Stimulated activated memory B cell treated with anti-CD40 and anti-IgM and Interleukin-4, amounts not matched to agents 10 μg/mL and 1 μg/mL and 100 μg/mL, for 72 hours (primary cell): ENCODE measurements at regions not wholly inside any gene's neighbourhood (a gene's known extent, or its start where the extent isn't known, plus 50 kb on each side); places are given as distances from the start of the nearest gene placed in this dataset.
"Not testable (repeated sequence)": the region's sequence is repeated elsewhere in the genome, so short reads cannot be mapped to it uniquely, and the experiment has no call there.

Experiments
- ATAC-seq: fragments of 150-1000 bp; cut with Tn5 transposase; 2 replicates; pipeline ENCODE4 v1.10.0; 2021
- H3K27ac Mint-ChIP-seq: one replicate; pipeline ENCODE4 v1.8.0; 2022; ENCODE audit warnings: mild to moderate bottlenecking, mixed read lengths
- H3K27me3 Mint-ChIP-seq: one replicate; pipeline ENCODE4 v1.8.0; 2022; ENCODE audit warnings: mixed read lengths
- H3K36me3 Mint-ChIP-seq: one replicate; pipeline ENCODE4 v1.8.0; 2022; ENCODE audit warnings: mixed read lengths
- H3K4me1 Mint-ChIP-seq: one replicate; pipeline ENCODE4 v1.8.0; 2022; ENCODE audit warnings: mixed read lengths
- H3K4me3 Mint-ChIP-seq: one replicate; pipeline ENCODE4 v1.8.0; 2022; ENCODE audit warnings: mild to moderate bottlenecking, moderate library complexity, mixed read lengths
- H3K9me3 Mint-ChIP-seq: one replicate; pipeline ENCODE4 v1.8.0; 2022; ENCODE audit warnings: mixed read lengths

- H3K4me1 Mint-ChIP-seq, result no peaks in the 10 kb centered on the region
- H3K36me3 Mint-ChIP-seq, result no peaks in the 10 kb centered on the region
- H3K4me3 Mint-ChIP-seq, result no peak overlapping the region
- no peak for ATAC-seq
- H3K9me3 Mint-ChIP-seq, result peaks cover 2% of the 10 kb centered on the region
- H3K27ac Mint-ChIP-seq, result no peak overlapping the region
- H3K27me3 Mint-ChIP-seq, result no peaks in the 10 kb centered on the region
Measured at GRCh38 chr16:25586826-25587225, 104.9 kb upstream of the HS3ST4 start.

GRCh38 chr16:25585526-25585925 is 106.2 kb upstream of the HS3ST4 start:
- Mint-ChIP-seq H3K9me3 (peaks cover 2% of the 10 kb centered on the region), H3K36me3 (no peaks in the 10 kb centered on the region), H3K4me3 (no peak overlapping the region), H3K27me3 (no peaks in the 10 kb centered on the region), H3K4me1 (no peaks in the 10 kb centered on the region), H3K27ac (no peak overlapping the region)
- ATAC-seq, result no peak

GRCh38 chr16:25580041-25580440 is 111.7 kb upstream of the HS3ST4 start:
- Mint-ChIP-seq H3K27me3 (no peaks in the 10 kb centered on the region), H3K4me1 (no peaks in the 10 kb centered on the region), H3K4me3 (no peak overlapping the region), H3K9me3 (no peaks in the 10 kb centered on the region), H3K27ac (no peak overlapping the region), H3K36me3 (no peaks in the 10 kb centered on the region)
- ATAC-seq, result no peak

- H3K36me3 Mint-ChIP-seq, result no peaks in the 10 kb centered on the region
- ATAC-seq, result no peak
- no peak overlapping the region for H3K4me3 Mint-ChIP-seq
- no peaks in the 10 kb centered on the region for H3K4me1 Mint-ChIP-seq
- H3K27me3 Mint-ChIP-seq, result no peaks in the 10 kb centered on the region
- no peak overlapping the region for H3K27ac Mint-ChIP-seq
- no peaks in the 10 kb centered on the region for H3K9me3 Mint-ChIP-seq
Measured at GRCh38 chr16:25575363-25575762, 116.4 kb upstream of the HS3ST4 start.

GRCh38 chr16:25571712-25572111 is 120.0 kb upstream of the HS3ST4 start:
- Mint-ChIP-seq H3K27me3 (no peaks in the 10 kb centered on the region), H3K27ac (no peak overlapping the region), H3K9me3 (no peaks in the 10 kb centered on the region), H3K4me3 (no peak overlapping the region), H3K4me1 (no peaks in the 10 kb centered on the region), H3K36me3 (no peaks in the 10 kb centered on the region)
- no peak for ATAC-seq

GRCh38 chr16:25570131-25570530 is 121.6 kb upstream of the HS3ST4 start:
- H3K9me3 Mint-ChIP-seq, result no peaks in the 10 kb centered on the region
- no peaks in the 10 kb centered on the region for H3K4me1 Mint-ChIP-seq
- no peak overlapping the region for H3K4me3 Mint-ChIP-seq
- H3K27me3 Mint-ChIP-seq, result no peaks in the 10 kb centered on the region
- no peak for ATAC-seq
- no peak overlapping the region for H3K27ac Mint-ChIP-seq
- no peaks in the 10 kb centered on the region for H3K36me3 Mint-ChIP-seq

GRCh38 chr16:25568991-25569390 is 122.8 kb upstream of the HS3ST4 start:
- ATAC-seq, result no peak
- H3K9me3 Mint-ChIP-seq, result peaks cover 6% of the 10 kb centered on the region
- H3K36me3 Mint-ChIP-seq, result no peaks in the 10 kb centered on the region
- no peak overlapping the region for H3K27ac Mint-ChIP-seq
- no peaks in the 10 kb centered on the region for H3K4me1 Mint-ChIP-seq
- H3K4me3 Mint-ChIP-seq, result no peak overlapping the region
- H3K27me3 Mint-ChIP-seq, result no peaks in the 10 kb centered on the region

- no peaks in the 10 kb centered on the region for H3K4me1 Mint-ChIP-seq
Measured at GRCh38 chr16:25566183-25566582, 125.6 kb upstream of the HS3ST4 start.

GRCh38 chr16:25563700-25564099 is 128.1 kb upstream of the HS3ST4 start:
- no peaks in the 10 kb centered on the region for H3K27me3 Mint-ChIP-seq
- no peaks in the 10 kb centered on the region for H3K4me1 Mint-ChIP-seq
- no peak overlapping the region for H3K4me3 Mint-ChIP-seq
- no peak overlapping the region for H3K27ac Mint-ChIP-seq
- no peak for ATAC-seq
- H3K36me3 Mint-ChIP-seq, result no peaks in the 10 kb centered on the region
- peaks cover 21% of the 10 kb centered on the region for H3K9me3 Mint-ChIP-seq

More at GRCh38 chr16:25566183-25566582, 125.6 kb upstream of the HS3ST4 start:
- no peaks in the 10 kb centered on the region for H3K36me3 Mint-ChIP-seq
- H3K27ac Mint-ChIP-seq, result no peak overlapping the region
- H3K9me3 Mint-ChIP-seq, result peaks cover 12% of the 10 kb centered on the region
- ATAC-seq, result no peak
- H3K4me3 Mint-ChIP-seq, result no peak overlapping the region
- H3K27me3 Mint-ChIP-seq, result no peaks in the 10 kb centered on the region

GRCh38 chr16:25561723-25562122 is 130.0 kb upstream of the HS3ST4 start:
- H3K4me3 Mint-ChIP-seq, H3K27me3 Mint-ChIP-seq, H3K36me3 Mint-ChIP-seq, ATAC-seq, H3K27ac Mint-ChIP-seq, H3K4me1 Mint-ChIP-seq: not testable (repeated sequence)
- peaks cover 25% of the 10 kb centered on the region for H3K9me3 Mint-ChIP-seq

- H3K27ac Mint-ChIP-seq, H3K4me3 Mint-ChIP-seq, ATAC-seq, H3K36me3 Mint-ChIP-seq, H3K27me3 Mint-ChIP-seq, H3K4me1 Mint-ChIP-seq: not testable (repeated sequence)
- peaks cover 22% of the 10 kb centered on the region for H3K9me3 Mint-ChIP-seq
Measured at GRCh38 chr16:25556968-25557312, 134.8 kb upstream of the HS3ST4 start.

GRCh38 chr16:25556289-25556967 is 135.3 kb upstream of the HS3ST4 start:
- H3K4me1 Mint-ChIP-seq, H3K27me3 Mint-ChIP-seq, H3K27ac Mint-ChIP-seq, H3K36me3 Mint-ChIP-seq, ATAC-seq, H3K4me3 Mint-ChIP-seq: not testable (repeated sequence)
- peaks cover 18% of the 10 kb centered on the region for H3K9me3 Mint-ChIP-seq

GRCh38 chr16:25553711-25554436 is 137.9 kb upstream of the HS3ST4 start:
- ATAC-seq, result no peak
- Mint-ChIP-seq H3K36me3 (no peaks in the 10 kb centered on the region), H3K27me3 (peaks cover 9% of the 10 kb centered on the region), H3K27ac (no peak overlapping the region), H3K4me3 (no peak overlapping the region), H3K4me1 (no peaks in the 10 kb centered on the region), H3K9me3 (peaks cover 19% of the 10 kb centered on the region)

GRCh38 chr16:25550647-25551046 is 141.1 kb upstream of the HS3ST4 start:
- no peaks in the 10 kb centered on the region for H3K36me3 Mint-ChIP-seq
- peaks cover 9% of the 10 kb centered on the region for H3K27me3 Mint-ChIP-seq
- no peak for ATAC-seq
- H3K9me3 Mint-ChIP-seq, result peaks cover 12% of the 10 kb centered on the region
- H3K4me3 Mint-ChIP-seq, result no peak overlapping the region
- H3K4me1 Mint-ChIP-seq, result no peaks in the 10 kb centered on the region
- no peak overlapping the region for H3K27ac Mint-ChIP-seq

- H3K36me3 Mint-ChIP-seq, result no peaks in the 10 kb centered on the region
- H3K27me3 Mint-ChIP-seq, result no peaks in the 10 kb centered on the region
- H3K4me3 Mint-ChIP-seq, result no peak overlapping the region
- no peaks in the 10 kb centered on the region for H3K4me1 Mint-ChIP-seq
- H3K27ac Mint-ChIP-seq, result no peak overlapping the region
- no peak for ATAC-seq
- H3K9me3 Mint-ChIP-seq, result peaks cover 10% of the 10 kb centered on the region
Measured at GRCh38 chr16:25546791-25547190, 145.0 kb upstream of the HS3ST4 start.

GRCh38 chr16:25544294-25544693 is 147.5 kb upstream of the HS3ST4 start:
- Mint-ChIP-seq H3K27me3 (peaks cover 17% of the 10 kb centered on the region), H3K27ac (no peak overlapping the region), H3K9me3 (peaks cover 2% of the 10 kb centered on the region), H3K36me3 (no peaks in the 10 kb centered on the region), H3K4me3 (no peak overlapping the region), H3K4me1 (no peaks in the 10 kb centered on the region)
- no peak for ATAC-seq
